ENCODE measurements at regions not wholly inside any gene's neighbourhood (a gene's known extent, or its start where the extent isn't known, plus 50 kb on each side); places are given as distances from the start of the nearest gene placed in this dataset.

DNA sequence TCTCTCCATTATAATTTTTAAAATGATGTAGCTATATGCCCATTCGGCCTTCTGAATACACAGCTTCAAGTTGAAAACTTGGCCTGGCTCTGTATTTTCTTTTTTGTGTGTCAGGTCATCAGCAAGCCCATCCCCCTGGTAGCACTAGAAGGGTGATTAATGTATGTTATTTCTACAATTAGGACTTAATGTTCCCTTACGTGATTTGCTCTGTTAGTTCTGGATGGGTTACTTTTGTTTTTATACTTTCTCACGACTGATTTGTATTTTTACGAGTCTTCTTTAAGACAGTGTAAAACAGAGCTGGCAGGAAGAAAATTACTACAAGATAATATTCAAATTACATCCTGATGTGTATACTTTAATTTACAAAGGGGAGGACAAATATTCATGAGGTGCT, 88.4 kb upstream of the RGPD4 start:
- TF ChIP-seq, protein P1, sequence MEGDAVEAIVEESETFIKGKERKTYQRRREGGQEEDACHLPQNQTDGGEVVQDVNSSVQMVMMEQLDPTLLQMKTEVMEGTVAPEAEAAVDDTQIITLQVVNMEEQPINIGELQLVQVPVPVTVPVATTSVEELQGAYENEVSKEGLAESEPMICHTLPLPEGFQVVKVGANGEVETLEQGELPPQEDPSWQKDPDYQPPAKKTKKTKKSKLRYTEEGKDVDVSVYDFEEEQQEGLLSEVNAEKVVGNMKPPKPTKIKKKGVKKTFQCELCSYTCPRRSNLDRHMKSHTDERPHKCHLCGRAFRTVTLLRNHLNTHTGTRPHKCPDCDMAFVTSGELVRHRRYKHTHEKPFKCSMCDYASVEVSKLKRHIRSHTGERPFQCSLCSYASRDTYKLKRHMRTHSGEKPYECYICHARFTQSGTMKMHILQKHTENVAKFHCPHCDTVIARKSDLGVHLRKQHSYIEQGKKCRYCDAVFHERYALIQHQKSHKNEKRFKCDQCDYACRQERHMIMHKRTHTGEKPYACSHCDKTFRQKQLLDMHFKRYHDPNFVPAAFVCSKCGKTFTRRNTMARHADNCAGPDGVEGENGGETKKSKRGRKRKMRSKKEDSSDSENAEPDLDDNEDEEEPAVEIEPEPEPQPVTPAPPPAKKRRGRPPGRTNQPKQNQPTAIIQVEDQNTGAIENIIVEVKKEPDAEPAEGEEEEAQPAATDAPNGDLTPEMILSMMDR (IDR thresholded peaks at IDR 0.05) = no peak
- TF ChIP-seq EP300 (IDR thresholded peaks at IDR 0.05) = no peak

All from upper lobe of left lung (tissue), 4 donors.